ENCODE measurements at regions not wholly inside any gene's neighbourhood (a gene's known extent, or its start where the extent isn't known, plus 50 kb on each side); places are given as distances from the start of the nearest gene placed in this dataset.

DNA sequence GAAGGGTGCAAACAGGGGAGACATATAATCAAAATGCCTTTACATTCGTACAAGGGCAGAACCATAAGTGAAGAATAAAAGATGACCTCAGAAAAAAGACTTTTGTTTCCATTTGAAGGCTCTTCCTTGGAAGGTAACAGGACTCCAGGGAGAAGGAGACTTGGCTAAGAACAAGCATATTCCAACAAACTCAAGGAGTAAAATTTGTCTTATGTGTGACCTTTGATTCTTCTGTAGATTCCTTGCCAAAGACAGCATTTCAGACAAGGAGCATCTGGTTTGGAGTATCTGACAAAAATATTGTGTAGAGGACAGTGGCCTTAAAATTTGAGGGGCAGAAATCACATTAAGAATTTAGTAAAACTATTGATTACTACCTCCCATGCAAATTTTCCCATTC lies 991.9 kb downstream of the FLRT2 start:
- FAIRE-seq = no peak
- CTCF ChIA-PET = no interaction called here
- POLR2A ChIA-PET = no interaction called here
- 20% methylated on average over 1 of the region's 1 CpG for WGBS (ENCODE audit: insufficient coverage, insufficient replicate concordance, low lambda C conversion rate, missing lambda C conversion rate)
- no peaks in the 10 kb centered on the region for H3K27me3 ChIP-seq (replicated peaks in 1 of 2; ENCODE audit: control insufficient read depth in 2 of 2, insufficient read depth in 2 of 2, low read length in 1 of 2)
- no peak overlapping the region for H3K4me3 ChIP-seq
- RAD21 ChIA-PET (ENCODE audit: unreplicated experiment) = no interaction called here
- ATAC-seq = no peak
- intact Hi-C loops (cut with micrococcal nuclease; ENCODE audit: unreplicated experiment) = no loop called here
- BruUV-seq (replicated peaks) = no TSS peak
- H3K27ac ChIP-seq (ENCODE audit: control insufficient read depth, insufficient read depth) = no peak overlapping the region
- no peak for DNase-seq (ENCODE audit: low read depth, low spot score)
- no peaks in the 10 kb centered on the region for H3K36me3 ChIP-seq (ENCODE audit: control insufficient read depth in 2 of 2, insufficient read depth in 2 of 2, low read length in 1 of 2)
- SMC1A ChIA-PET (ENCODE audit: uncharacterized antibody, unreplicated experiment) = no interaction called here
- no peaks in the 10 kb centered on the region for H3K4me1 ChIP-seq (ENCODE audit: control insufficient read depth, insufficient read depth, low read length)
- H3K9me3 ChIP-seq (replicated peaks; ENCODE audit: control insufficient read depth, insufficient read depth, low read length) = no peaks in the 10 kb centered on the region
- no peak overlapping the region for H2AFZ ChIP-seq (ENCODE audit: control insufficient read depth, low read depth, low read length)
- H3K79me2 ChIP-seq (ENCODE audit: control insufficient read depth, insufficient read depth, low read length) = no peaks in the 10 kb centered on the region
- no peak for TF ChIP-seq IRF4 (IDR thresholded peaks at IDR 0.05; ENCODE audit: low read depth, low read length)
- TF ChIP-seq HDAC6 (IDR thresholded peaks at IDR 0.05; ENCODE audit: unreplicated experiment) = no peak
- TF ChIP-seq, protein P1, sequence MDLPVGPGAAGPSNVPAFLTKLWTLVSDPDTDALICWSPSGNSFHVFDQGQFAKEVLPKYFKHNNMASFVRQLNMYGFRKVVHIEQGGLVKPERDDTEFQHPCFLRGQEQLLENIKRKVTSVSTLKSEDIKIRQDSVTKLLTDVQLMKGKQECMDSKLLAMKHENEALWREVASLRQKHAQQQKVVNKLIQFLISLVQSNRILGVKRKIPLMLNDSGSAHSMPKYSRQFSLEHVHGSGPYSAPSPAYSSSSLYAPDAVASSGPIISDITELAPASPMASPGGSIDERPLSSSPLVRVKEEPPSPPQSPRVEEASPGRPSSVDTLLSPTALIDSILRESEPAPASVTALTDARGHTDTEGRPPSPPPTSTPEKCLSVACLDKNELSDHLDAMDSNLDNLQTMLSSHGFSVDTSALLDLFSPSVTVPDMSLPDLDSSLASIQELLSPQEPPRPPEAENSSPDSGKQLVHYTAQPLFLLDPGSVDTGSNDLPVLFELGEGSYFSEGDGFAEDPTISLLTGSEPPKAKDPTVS (IDR thresholded peaks at IDR 0.05; ENCODE audit: low read depth, low read length) = no peak
- no peak for TF ChIP-seq POLR2AphosphoS5 (IDR thresholded peaks at IDR 0.05; ENCODE audit: low read length)
- no peak for TF ChIP-seq ZZZ3 (IDR thresholded peaks at IDR 0.05; ENCODE audit: control insufficient read depth, insufficient read length, low read depth)
- no peak for TF ChIP-seq ESRRA (IDR thresholded peaks at IDR 0.05; ENCODE audit: low read length)
- TF ChIP-seq LARP7 (IDR thresholded peaks at IDR 0.05) = no peak
- H3K9ac ChIP-seq (ENCODE audit: control insufficient read depth, insufficient read depth, low read length) = no peak overlapping the region
- no peak overlapping the region for H3K4me2 ChIP-seq (ENCODE audit: control insufficient read depth, insufficient read depth)
- no peaks in the 10 kb centered on the region for H4K20me1 ChIP-seq (ENCODE audit: control insufficient read depth, insufficient read depth)
- in situ Hi-C loops (cut with MboI) = no loop called here

DNA sequence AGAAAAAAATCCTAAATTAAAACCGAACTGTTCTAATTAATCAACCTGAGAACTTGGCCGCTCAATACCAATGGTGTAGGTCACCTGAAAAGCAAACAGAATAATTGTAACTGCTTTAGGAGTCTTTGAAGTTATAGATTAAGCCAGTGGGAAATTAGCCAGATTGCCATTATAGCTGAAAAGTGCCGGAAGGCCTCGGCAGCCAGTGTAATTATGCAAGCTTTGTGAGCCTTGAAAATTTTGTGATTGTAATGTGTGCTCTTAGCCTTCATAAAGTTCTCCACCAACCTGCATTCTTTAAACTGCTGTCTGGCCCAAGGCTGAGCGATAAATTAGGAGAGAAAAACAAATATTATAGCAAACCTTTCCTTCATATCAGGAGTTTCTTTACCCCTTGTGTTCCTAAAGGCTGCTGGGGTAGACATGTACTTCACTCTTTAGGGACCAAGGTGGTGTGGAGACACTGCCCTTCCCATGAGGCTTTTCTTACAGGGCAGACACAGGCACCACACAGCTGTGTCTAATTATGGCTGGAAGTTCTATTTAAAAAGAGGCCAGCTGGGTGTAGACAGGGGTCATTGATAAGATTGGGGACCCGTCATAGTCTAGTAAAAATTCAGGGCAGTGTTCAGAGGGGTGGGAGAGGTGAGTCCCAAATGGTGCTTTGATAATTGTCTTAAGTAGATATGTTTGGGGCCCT lies 991.2 kb downstream of the FLRT2 start:
- FAIRE-seq (no peak), DNase-seq (ENCODE audit: low read depth, low spot score) (no peak), ATAC-seq (no peak)
- CTCF ChIA-PET = no interaction called here
- POLR2A ChIA-PET = no interaction called here
- Histone ChIP-seq H3K4me1 (ENCODE audit: control insufficient read depth, insufficient read depth, low read length) (no peaks in the 10 kb centered on the region), H3K27ac (ENCODE audit: control insufficient read depth, insufficient read depth) (no peak overlapping the region), H2AFZ (ENCODE audit: control insufficient read depth, low read depth, low read length) (no peak overlapping the region), H3K4me2 (ENCODE audit: control insufficient read depth, insufficient read depth) (no peak overlapping the region), H4K20me1 (ENCODE audit: control insufficient read depth, insufficient read depth) (no peaks in the 10 kb centered on the region), H3K36me3 (ENCODE audit: control insufficient read depth in 2 of 2, insufficient read depth in 2 of 2, low read length in 1 of 2) (no peaks in the 10 kb centered on the region), H3K79me2 (ENCODE audit: control insufficient read depth, insufficient read depth, low read length) (no peaks in the 10 kb centered on the region), H3K27me3 (replicated peaks in 1 of 2; ENCODE audit: control insufficient read depth in 2 of 2, insufficient read depth in 2 of 2, low read length in 1 of 2) (no peaks in the 10 kb centered on the region), H3K9ac (ENCODE audit: control insufficient read depth, insufficient read depth, low read length) (no peak overlapping the region), H3K4me3 (no peak overlapping the region), H3K9me3 (replicated peaks; ENCODE audit: control insufficient read depth, insufficient read depth, low read length) (no peaks in the 10 kb centered on the region)
- WGBS (ENCODE audit: insufficient coverage, insufficient replicate concordance, low lambda C conversion rate, missing lambda C conversion rate) = 34% methylated on average over 5 of the region's 6 CpGs
- intact Hi-C loops (cut with micrococcal nuclease; ENCODE audit: unreplicated experiment) (no loop called here), in situ Hi-C loops (cut with MboI) (no loop called here)
- RAD21 ChIA-PET (ENCODE audit: unreplicated experiment) = no interaction called here
- no TSS peak for BruUV-seq (replicated peaks)
- SMC1A ChIA-PET (ENCODE audit: uncharacterized antibody, unreplicated experiment) = no interaction called here
- TF ChIP-seq MTA2 (IDR thresholded peaks at IDR 0.05; ENCODE audit: low read depth) = no peak
- no peak for TF ChIP-seq LARP7 (IDR thresholded peaks at IDR 0.05)
- TF ChIP-seq HDGF (IDR thresholded peaks at IDR 0.05) = no peak
- TF ChIP-seq MEF2B (IDR thresholded peaks at IDR 0.05; ENCODE audit: partially characterized antibody, poor library complexity, severe bottlenecking) = no peak
- no peak for TF ChIP-seq BRCA1 (IDR thresholded peaks at IDR 0.05; ENCODE audit: low read depth, low read length)
- no peak for TF ChIP-seq CHD1 (IDR thresholded peaks at IDR 0.05; ENCODE audit: low read depth, low read length)
- TF ChIP-seq, protein P2, sequence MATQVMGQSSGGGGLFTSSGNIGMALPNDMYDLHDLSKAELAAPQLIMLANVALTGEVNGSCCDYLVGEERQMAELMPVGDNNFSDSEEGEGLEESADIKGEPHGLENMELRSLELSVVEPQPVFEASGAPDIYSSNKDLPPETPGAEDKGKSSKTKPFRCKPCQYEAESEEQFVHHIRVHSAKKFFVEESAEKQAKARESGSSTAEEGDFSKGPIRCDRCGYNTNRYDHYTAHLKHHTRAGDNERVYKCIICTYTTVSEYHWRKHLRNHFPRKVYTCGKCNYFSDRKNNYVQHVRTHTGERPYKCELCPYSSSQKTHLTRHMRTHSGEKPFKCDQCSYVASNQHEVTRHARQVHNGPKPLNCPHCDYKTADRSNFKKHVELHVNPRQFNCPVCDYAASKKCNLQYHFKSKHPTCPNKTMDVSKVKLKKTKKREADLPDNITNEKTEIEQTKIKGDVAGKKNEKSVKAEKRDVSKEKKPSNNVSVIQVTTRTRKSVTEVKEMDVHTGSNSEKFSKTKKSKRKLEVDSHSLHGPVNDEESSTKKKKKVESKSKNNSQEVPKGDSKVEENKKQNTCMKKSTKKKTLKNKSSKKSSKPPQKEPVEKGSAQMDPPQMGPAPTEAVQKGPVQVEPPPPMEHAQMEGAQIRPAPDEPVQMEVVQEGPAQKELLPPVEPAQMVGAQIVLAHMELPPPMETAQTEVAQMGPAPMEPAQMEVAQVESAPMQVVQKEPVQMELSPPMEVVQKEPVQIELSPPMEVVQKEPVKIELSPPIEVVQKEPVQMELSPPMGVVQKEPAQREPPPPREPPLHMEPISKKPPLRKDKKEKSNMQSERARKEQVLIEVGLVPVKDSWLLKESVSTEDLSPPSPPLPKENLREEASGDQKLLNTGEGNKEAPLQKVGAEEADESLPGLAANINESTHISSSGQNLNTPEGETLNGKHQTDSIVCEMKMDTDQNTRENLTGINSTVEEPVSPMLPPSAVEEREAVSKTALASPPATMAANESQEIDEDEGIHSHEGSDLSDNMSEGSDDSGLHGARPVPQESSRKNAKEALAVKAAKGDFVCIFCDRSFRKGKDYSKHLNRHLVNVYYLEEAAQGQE (IDR thresholded peaks at IDR 0.05; ENCODE audit: low read depth, low read length) = no peak
- TF ChIP-seq RAD21 (IDR thresholded peaks at IDR 0.05; ENCODE audit: insufficient read depth, low read depth, low read length) = no peak
